PFSK-1 (cell line): ENCODE measurements at regions not wholly inside any gene's neighbourhood (a gene's known extent, or its start where the extent isn't known, plus 50 kb on each side); places are given as distances from the start of the nearest gene placed in this dataset.

Experiments used
- POLR2AphosphoS5 ChIP-seq: IDR thresholded peaks from 2 replicates; pipeline ENCODE4 v1.6.1; 2012; ENCODE audit warnings: low read depth, mild to moderate bottlenecking, control low read depth, low read length, moderate library complexity
- REST ChIP-seq, 2 experiments: IDR thresholded peaks; 2 replicates each; pipeline versions ENCODE4 v1.6.1 to v1.8.0; 2011 to 2012; ENCODE audit warnings: low read depth in 2 of 2, low read length in 2 of 2, control low read depth in 1 of 2, inconsistent platforms in 1 of 2, mild to moderate bottlenecking in 1 of 2, moderate library complexity in 1 of 2; ENCODE audit not compliant: insufficient read depth in 1 of 2
- SIN3A ChIP-seq: IDR thresholded peaks from 2 replicates; pipeline ENCODE4 v1.6.1; 2012; ENCODE audit warnings: mild to moderate bottlenecking, low read length, moderate library complexity, borderline replicate concordance; ENCODE audit not compliant: insufficient read depth
- TAF1 ChIP-seq: IDR thresholded peaks from 2 replicates; pipeline ENCODE4 v1.6.1; 2012; ENCODE audit warnings: low read length, control low read depth, borderline replicate concordance; ENCODE audit not compliant: insufficient read depth

- TF ChIP-seq SIN3A: no peak
- TF ChIP-seq REST (IDR thresholded peaks at IDR 0.05; ENCODE audit: insufficient read depth in 1 of 2, low read depth in 2 of 2, low read length in 2 of 2): no peak
- TF ChIP-seq TAF1: no peak
- TF ChIP-seq POLR2AphosphoS5: no peak
Observed at GRCh38 chr3:176623468-176624150, 573.7 kb downstream of the TBL1XR1 start.
